ENCODE measurements at regions not wholly inside any gene's neighbourhood (a gene's known extent, or its start where the extent isn't known, plus 50 kb on each side); places are given as distances from the start of the nearest gene placed in this dataset.

GRCh38 chr2:226329180-226329579, 470.4 kb downstream of the IRS1 start:
- Histone ChIP-seq H3K27ac (no peak overlapping the region), H3K9me3 (no peaks in the 10 kb centered on the region), H3K4me1 (peaks cover 0 to 5% (median 0%) of the 10 kb centered on the region in 12 donors), H3K36me3 (no peaks in the 10 kb centered on the region), H3K27me3 (no peaks in the 10 kb centered on the region), H3K4me3 (no peak overlapping the region)
- ATAC-seq: no peak
- 85 to 91% (median 89%) methylated on average over 4 of the region's 4 CpGs for WGBS, 4 donors
- TF ChIP-seq CTCF (IDR thresholded peaks at IDR 0.05) (no peak), POLR2A (IDR thresholded peaks at IDR 0.05) (no peak)
- intact Hi-C loops (cut with DNase I): no loop called here
- DNase-seq: no peak

GRCh38 chr2:226327830-226328229, 471.8 kb downstream of the IRS1 start:
- Histone ChIP-seq H3K27me3 (no peaks in the 10 kb centered on the region), H3K36me3 (no peaks in the 10 kb centered on the region), H3K9me3 (no peaks in the 10 kb centered on the region), H3K4me1 (peaks cover 0 to 5% (median 0%) of the 10 kb centered on the region in 12 donors), H3K4me3 (no peak overlapping the region), H3K27ac (no peak overlapping the region)
- DNase-seq (no peak), ATAC-seq (no peak)
- 87 to 95% (median 93%) methylated on average over 4 of the region's 4 CpGs for WGBS, 4 donors
- intact Hi-C loops (cut with DNase I): no loop called here
- TF ChIP-seq CTCF (IDR thresholded peaks at IDR 0.05) (no peak), POLR2A (IDR thresholded peaks at IDR 0.05) (no peak)

- intact Hi-C loops (cut with DNase I): no loop called here
- Histone ChIP-seq H3K27ac (no peak overlapping the region), H3K36me3 (no peaks in the 10 kb centered on the region), H3K4me1 (peaks cover 0 to 5% (median 0%) of the 10 kb centered on the region in 12 donors), H3K9me3 (no peaks in the 10 kb centered on the region), H3K27me3 (no peaks in the 10 kb centered on the region), H3K4me3 (no peak overlapping the region)
- no peak for DNase-seq
- no peak for TF ChIP-seq POLR2A (IDR thresholded peaks at IDR 0.05)
- TF ChIP-seq CTCF (IDR thresholded peaks at IDR 0.05): no peak
- no peak for ATAC-seq
Observed at GRCh38 chr2:226325526-226325925, 474.1 kb downstream of the IRS1 start.

GRCh38 chr2:226320076-226320948, 479.3 kb downstream of the IRS1 start:
- H3K27me3 ChIP-seq: no peaks in the 10 kb centered on the region
- 92 to 99% (median 97%) methylated on average over 6 of the region's 6 CpGs for WGBS, 4 donors
- TF ChIP-seq CTCF (IDR thresholded peaks at IDR 0.05) (no peak), POLR2A (IDR thresholded peaks at IDR 0.05) (no peak)
- no peaks in the 10 kb centered on the region for H3K4me1 ChIP-seq
- no peak overlapping the region for H3K27ac ChIP-seq
- no peaks in the 10 kb centered on the region for H3K36me3 ChIP-seq
- DNase-seq (no peak), ATAC-seq (no peak)
- no peaks in the 10 kb centered on the region for H3K9me3 ChIP-seq
- intact Hi-C loops (cut with DNase I): no loop called here
- H3K4me3 ChIP-seq: no peak overlapping the region

All from heart left ventricle (tissue), 16 donors.